GM18498 (cell line): ENCODE measurements at regions not wholly inside any gene's neighbourhood (a gene's known extent, or its start where the extent isn't known, plus 50 kb on each side); places are given as distances from the start of the nearest gene placed in this dataset.
A peak's percentile ranks its signal among the peaks of the same experiment; 100 is the strongest.
"Not testable (repeated sequence)": the region's sequence is repeated elsewhere in the genome, so short reads cannot be mapped to it uniquely, and the experiment has no call there.

ENCODE experiments used
- ATAC-seq: cut with Tn5 transposase; IDR thresholded peaks from one replicate; pipeline ENCODE4 v1.9.1; 2021; ENCODE audit warnings: mild to moderate bottlenecking, moderate library complexity; ENCODE audit not compliant: unreplicated experiment

DNA sequence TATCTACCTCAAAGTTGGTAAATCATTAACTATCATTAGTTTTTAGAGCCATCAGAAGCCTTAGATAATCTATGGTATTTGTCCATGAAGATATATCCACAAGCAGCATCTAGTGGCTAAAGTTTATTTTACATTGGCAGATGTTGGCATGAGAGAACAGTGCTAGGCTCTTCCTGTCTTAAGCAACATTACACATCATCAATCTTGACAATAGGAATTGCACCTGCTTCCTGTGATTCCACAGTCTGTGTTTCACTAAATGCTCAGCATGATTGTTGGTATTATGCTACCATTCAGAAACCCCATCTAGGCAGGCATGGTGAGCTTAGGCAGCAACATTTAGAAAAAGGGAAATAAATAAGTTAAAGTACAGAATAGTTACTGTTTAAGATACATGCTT lies 246.6 kb downstream of the SLCO4C1 start:
- ATAC-seq, result no peak

DNA sequence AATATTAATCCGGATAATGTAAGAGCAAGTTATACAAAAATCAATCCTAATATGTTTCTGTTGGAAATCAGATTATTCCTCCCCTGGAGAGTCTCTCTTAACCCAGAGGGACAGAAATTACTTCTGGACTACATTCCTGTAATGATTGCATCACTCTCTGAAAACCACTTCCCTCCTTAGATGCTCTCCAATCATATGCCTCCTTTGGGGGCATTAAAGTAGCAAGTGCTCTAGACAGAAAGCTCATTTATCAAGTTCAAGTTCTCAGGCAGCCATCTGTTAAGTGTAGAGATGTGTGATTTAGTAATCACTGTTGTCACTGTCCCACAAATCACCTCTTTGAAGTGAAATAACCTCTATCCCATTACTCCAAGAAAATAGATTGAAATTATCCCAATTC lies 247.1 kb downstream of the SLCO4C1 start:
- ATAC-seq, result no peak

DNA sequence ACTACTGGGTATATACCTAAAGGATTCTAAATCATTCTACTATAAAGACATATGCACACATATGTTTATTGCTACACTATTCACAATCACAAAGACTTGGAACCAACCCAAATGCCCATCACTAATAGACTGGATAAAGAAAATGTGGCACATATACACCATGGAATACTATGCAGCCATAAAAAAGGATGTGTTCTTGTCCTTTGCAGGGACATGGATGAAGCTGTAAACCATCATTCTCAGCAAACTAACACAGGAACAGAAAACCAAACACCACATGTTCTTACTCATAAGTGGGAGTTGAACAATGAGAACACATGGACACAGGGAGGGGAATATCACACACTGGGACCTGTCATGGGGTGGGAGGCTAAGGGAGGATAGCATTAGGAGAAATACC lies 249.0 kb downstream of the SLCO4C1 start:
- not testable (repeated sequence) for ATAC-seq

GRCh38 chr5:102040326-102040725 lies 255.8 kb downstream of the SLCO4C1 start:
- ATAC-seq, result no peak

GRCh38 chr5:102036927-102037326 lies 259.2 kb downstream of the SLCO4C1 start:
- ATAC-seq, result no peak

DNA sequence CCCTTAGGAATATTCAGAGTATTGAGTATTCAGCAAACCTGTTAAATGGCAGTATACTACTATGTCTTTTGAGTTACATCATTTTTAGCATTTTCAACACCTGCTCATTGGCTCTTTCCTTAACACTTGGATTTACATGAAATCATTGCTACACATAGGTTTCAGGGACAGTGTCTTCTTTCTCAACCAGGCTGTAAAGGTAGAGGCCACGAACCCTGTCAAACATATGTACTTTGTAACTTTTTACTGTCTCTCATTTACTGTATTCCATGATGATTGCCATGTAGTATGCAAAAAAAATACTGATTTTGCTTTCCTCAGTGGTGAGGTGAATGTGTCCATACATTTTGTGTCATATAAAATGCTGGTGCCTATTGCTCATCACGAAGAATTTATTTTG lies 264.4 kb downstream of the SLCO4C1 start:
- ATAC-seq, result no peak

- no peak for ATAC-seq
Measured at GRCh38 chr5:102018690-102019089, 277.4 kb downstream of the SLCO4C1 start.

GRCh38 chr5:102018279-102018678 lies 277.8 kb downstream of the SLCO4C1 start:
- ATAC-seq, result no peak

- ATAC-seq, result no peak
Measured at GRCh38 chr5:102014371-102014770, 281.7 kb downstream of the SLCO4C1 start.

GRCh38 chr5:102010644-102011043 lies 285.4 kb downstream of the SLCO4C1 start:
- no peak for ATAC-seq

GRCh38 chr5:101997235-101997634 lies 298.8 kb downstream of the SLCO4C1 start:
- ATAC-seq, result no peak

DNA sequence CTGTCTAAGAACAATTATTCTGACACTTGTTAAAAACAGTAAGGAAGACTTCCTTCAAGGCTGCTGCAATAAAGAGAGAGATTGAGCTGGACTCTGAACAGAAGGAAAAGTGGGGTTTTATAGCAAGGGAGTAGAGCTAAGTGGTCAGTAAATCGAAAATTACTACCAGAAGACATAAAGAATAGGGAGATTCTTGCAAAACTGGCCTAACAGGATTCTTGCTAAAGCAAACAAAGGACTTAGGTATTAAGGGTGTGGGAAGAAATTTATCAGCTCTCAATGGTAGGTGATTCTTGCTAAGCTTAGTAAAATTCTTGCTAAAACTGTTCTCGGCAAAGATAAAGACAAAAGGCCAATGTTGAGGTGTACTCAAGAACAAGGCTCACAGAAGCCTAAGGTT lies 300.5 kb downstream of the SLCO4C1 start:
- no peak for ATAC-seq

- no peak for ATAC-seq
Measured at GRCh38 chr5:101991486-101991885, 304.6 kb downstream of the SLCO4C1 start.

GRCh38 chr5:101989659-101990058 lies 306.4 kb downstream of the SLCO4C1 start:
- ATAC-seq, result no peak

DNA sequence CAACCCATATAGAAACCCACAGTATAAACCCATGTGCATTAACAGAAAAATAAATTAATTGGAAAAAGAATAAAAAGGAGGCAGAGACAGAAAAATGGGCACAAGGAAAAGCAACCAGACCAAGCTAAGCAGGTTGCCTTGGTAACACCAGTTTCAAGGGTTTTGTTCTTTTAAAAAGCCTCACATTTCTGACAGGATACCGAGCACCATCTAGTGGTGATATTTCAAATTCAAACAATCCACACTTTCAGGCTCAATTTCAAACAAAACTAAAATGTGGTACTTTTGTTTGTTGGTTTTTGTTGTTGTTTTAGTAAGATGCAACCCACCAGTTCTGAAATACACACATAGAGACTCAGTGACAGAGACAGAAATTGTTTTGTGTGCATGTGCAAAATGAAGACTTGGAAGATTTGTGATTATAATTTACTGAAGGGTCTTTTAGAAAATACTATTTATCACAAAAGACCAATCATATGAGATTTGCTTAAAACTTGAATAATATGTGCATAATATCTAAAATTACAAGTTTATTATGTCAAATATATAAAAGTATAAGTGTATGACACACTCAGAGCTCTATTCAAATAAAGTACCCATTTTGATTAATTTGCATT lies 318.2 kb downstream of the SLCO4C1 start:
- ATAC-seq, result peak; percentile 91

- ATAC-seq, result no peak
Measured at GRCh38 chr5:101976933-101977332, 319.2 kb downstream of the SLCO4C1 start.

- no peak for ATAC-seq
Measured at GRCh38 chr5:101969742-101970141, 326.3 kb downstream of the SLCO4C1 start.

- no peak for ATAC-seq
Measured at GRCh38 chr5:101966476-101966875, 329.6 kb downstream of the SLCO4C1 start.

- ATAC-seq, result no peak
Measured at GRCh38 chr5:101955891-101956290, 340.2 kb downstream of the SLCO4C1 start.

DNA sequence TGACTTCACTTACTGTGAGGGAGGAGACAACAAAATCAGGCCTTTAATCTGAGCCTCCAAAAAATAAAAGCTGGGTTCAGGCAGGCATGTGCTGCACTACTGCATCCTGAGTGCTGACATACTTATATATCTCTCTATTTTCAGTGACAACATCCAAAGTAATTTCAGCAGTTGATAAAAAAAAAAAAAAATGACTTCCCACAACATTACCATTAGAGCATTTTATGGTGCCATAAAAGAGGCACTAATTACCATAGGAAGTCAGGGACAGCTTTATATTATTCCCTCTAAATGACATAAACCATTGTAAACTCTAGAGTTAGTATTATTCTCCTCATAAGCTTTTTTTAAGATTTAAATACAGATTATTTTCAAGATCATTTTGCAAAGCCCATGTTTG lies 346.1 kb downstream of the SLCO4C1 start:
- ATAC-seq, result no peak

DNA sequence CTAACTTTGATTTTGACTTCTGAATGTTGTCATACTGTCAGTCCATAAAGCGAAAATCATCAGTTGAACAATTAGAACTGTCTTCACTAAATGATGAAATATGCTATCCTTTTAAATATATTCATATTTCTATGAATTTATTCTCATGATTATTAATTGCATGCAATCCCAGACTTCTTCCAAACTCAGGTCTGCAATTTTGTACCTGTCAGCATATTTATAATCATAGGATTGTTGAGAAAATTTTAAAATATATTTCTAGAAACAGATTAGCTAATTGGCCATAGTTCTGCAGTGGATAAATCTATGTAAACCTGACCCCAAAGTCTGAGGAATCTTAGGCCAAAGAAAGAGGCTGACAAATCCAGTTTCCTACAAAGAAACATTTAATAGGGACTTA lies 347.5 kb downstream of the SLCO4C1 start:
- no peak for ATAC-seq

- ATAC-seq, result no peak
Measured at GRCh38 chr5:101943784-101944183, 352.3 kb downstream of the SLCO4C1 start.

- ATAC-seq, result peak; percentile 89
Measured at GRCh38 chr5:101942321-101942882, 353.7 kb downstream of the SLCO4C1 start.
